GM12865 (cell line): ENCODE measurements at regions not wholly inside any gene's neighbourhood (a gene's known extent, or its start where the extent isn't known, plus 50 kb on each side); places are given as distances from the start of the nearest gene placed in this dataset.
"Not testable (repeated sequence)": the region's sequence is repeated elsewhere in the genome, so short reads cannot be mapped to it uniquely, and the experiment has no call there.

Experiments
- DNase-seq: peaks from one replicate; pipeline ENCODE4 v3.0.0; 2010; ENCODE audit warnings: low read depth
- H3K4me3 ChIP-seq: 2 replicates; pipeline ENCODE4 v1.5.1; 2011; ENCODE audit warnings: mild to moderate bottlenecking, low read depth, low read length, control low read depth
- CTCF ChIP-seq: IDR thresholded peaks from 2 replicates; pipeline ENCODE4 v1.5.1; 2011; ENCODE audit warnings: low read length, control low read depth, low read depth, inconsistent platforms; ENCODE audit not compliant: insufficient read depth; ENCODE audit errors: missing control alignments

GRCh38 chr5:111928511-111928910 lies 171.5 kb upstream of the NREP start:
- no peak for TF ChIP-seq CTCF
- DNase-seq, result no peak
- H3K4me3 ChIP-seq, result no peak overlapping the region

- DNase-seq, result no peak
- H3K4me3 ChIP-seq, result no peak overlapping the region
- TF ChIP-seq CTCF, result no peak
Measured at GRCh38 chr5:111927191-111927590, 170.2 kb upstream of the NREP start.

- DNase-seq, result no peak
- no peak overlapping the region for H3K4me3 ChIP-seq
- TF ChIP-seq CTCF, result no peak
Measured at GRCh38 chr5:111926026-111926425, 169.0 kb upstream of the NREP start.

GRCh38 chr5:111922344-111922743 lies 165.3 kb upstream of the NREP start:
- TF ChIP-seq CTCF, result no peak
- no peak for DNase-seq
- no peak overlapping the region for H3K4me3 ChIP-seq

GRCh38 chr5:111921691-111922090 lies 164.7 kb upstream of the NREP start:
- DNase-seq, result not testable (repeated sequence)

GRCh38 chr5:111914966-111915636 lies 158.1 kb upstream of the NREP start:
- DNase-seq, result no peak
- no peak for TF ChIP-seq CTCF
- no peak overlapping the region for H3K4me3 ChIP-seq

More at GRCh38 chr5:111921691-111922090, 164.7 kb upstream of the NREP start:
- H3K4me3 ChIP-seq, result not testable (repeated sequence)

GRCh38 chr5:111902436-111902835 lies 145.4 kb upstream of the NREP start:
- DNase-seq, result no peak
- no peak overlapping the region for H3K4me3 ChIP-seq
- TF ChIP-seq CTCF, result no peak
